Left cardiac atrium (tissue), 4 donors: ENCODE measurements at regions not wholly inside any gene's neighbourhood (a gene's known extent, or its start where the extent isn't known, plus 50 kb on each side); places are given as distances from the start of the nearest gene placed in this dataset.
A peak's percentile ranks its signal among the peaks of the same experiment; 100 is the strongest.

Experiments
- ATAC-seq, 2 donors: fragments of 200-7000 bp; cut with Tn5 transposase; one replicate each; pipeline ENCODE4 v1.9.1; 2020; ENCODE audit warnings: mild to moderate bottlenecking in 2 of 2, moderate library complexity in 2 of 2
- DNase-seq: peaks from one replicate; pipeline ENCODE4 v3.0.0-alpha.2; 2020
- intact Hi-C, 2 donors: fragments of 100-400 bp; cut with DNase I; formaldehyde crosslinking; loops; one replicate each; pipeline versions ENCODE4 v1.14.1 to v1.15.1; 2022 to 2023
- donor health status: DM: no; HTN: yes; CAD: no.
- donor health status: DM: no; HTN: yes; CAD: no; lungs with severe emphysema.
- donor health status: DM: yes; HTN: yes; CAD: no.
- donor health status: Dilated cardiomyopathy.

DNA sequence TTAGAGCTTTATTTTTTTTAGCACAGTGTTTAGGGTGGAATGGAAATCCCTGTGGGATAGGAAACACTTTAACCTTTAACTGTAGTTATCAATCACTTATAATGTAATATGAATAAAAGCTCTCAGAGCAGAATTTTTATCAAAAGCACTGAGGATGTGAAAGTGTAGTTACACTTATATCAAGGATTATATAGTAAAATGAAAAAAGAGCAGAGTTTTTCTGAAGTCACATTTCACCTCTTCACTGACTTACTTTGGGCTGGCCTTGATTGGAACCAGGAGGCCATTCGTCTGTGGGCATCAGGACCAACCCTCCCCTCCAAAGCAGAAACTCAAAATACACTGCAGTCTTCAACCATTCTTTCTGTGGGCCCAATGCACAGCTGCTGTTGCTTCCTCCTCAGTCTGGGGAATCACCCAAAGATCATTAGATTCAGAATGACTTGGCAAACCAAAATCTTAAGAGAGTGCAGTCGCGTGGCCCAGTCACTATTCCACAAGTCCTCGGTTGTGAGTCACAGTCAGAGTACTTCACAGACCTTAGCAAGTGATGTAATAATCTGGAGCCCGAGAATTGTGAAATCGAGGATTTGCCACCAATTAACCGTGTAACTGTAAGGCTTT lies 132.6 kb upstream of the COL8A1 start:
- peak; percentile 79 to 82 for ATAC-seq
- intact Hi-C loops = no loop called here
- DNase-seq = peak; percentile 51

DNA sequence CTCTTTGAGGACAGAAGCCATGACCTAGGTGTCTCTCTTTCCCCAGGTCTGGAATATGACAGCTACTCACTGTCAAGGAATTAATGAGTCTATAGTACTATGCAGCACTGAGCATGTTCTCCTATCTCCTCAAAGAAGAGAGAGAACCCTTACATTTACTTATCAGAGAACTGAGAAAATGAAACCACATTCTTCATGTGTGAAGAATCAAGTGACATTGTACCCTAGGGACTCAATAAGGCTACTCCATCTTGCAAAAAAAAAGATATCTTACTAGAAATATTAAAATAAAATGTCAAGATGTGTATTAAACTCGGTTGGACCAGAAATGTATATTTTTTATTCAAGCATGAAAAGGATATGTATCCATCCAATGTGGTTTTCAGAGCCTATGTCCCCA lies 133.2 kb upstream of the COL8A1 start:
- no peak for DNase-seq
- intact Hi-C loops = no loop called here
- no peak for ATAC-seq

DNA sequence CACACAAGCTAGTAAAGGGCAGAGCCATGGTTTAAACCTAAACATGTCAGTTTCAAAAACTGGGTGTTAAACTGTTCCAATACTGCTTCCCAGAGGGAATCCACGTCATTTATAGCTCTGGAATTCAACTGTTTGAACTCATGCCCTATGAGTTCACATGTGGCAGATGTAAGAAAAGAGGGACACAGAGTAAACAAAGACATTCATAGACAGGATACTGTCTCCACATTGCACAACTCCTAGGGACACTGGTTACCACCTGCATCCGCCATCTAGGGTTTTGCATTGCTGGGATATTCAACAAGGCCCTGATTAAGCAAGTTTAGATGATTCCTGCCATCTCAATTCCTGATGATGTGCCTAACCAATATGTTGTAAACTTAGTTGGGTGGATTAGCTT lies 134.1 kb upstream of the COL8A1 start:
- intact Hi-C loops = loop anchor here in 1 of 2 donors (5.0 kb wide), 1 partner anchor 183 kb away; no protein-coding TSS in a partner anchor
- ATAC-seq (no peak), DNase-seq (no peak)

DNA sequence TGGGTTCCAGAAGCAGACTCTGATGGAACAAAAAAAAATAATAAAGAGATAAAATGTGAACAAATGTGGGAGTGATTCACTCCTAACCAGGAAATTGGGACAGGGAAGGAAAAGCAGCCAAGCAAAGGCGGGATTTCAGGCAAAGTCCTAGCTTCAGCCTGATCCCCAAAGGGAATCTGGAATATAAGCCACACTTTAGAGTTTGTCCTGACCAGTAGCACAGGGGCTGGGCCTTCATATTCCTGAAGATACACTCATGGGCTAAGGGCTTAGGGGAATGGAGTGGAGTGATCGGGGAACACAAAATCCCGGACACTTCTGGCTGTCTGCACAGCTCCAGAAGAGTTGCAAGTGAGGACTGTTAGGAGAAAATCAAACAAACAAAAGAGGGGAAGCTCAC lies 135.0 kb upstream of the COL8A1 start:
- ATAC-seq (peak in 1 of 2 donors; percentile 36), DNase-seq (peak; percentile 32)
- intact Hi-C loops = loop anchor here in 1 of 2 donors (5.0 kb wide), 1 partner anchor 184 kb away; no protein-coding TSS in a partner anchor

DNA sequence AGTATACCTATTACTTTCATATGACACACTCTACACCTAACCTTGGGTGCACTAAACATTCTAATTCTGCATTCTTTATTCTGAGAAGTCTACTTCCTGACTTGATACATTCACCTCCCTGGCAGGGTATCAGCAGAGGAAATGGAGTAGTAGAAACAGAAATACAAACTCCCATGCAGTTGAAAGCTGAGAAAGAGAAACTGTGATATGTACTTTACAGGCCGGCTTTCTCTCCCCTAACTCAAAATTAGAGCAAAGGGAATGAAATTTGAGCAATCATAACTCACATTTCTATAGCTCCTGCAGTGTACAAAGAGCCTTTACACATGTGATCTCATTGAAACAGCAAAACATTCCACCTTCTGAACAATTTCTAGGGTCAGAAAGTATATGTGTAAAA lies 135.5 kb upstream of the COL8A1 start:
- intact Hi-C loops = loop anchor here in 1 of 2 donors (5.0 kb wide), 1 partner anchor 184 kb away; no protein-coding TSS in a partner anchor
- ATAC-seq = no peak
- DNase-seq = no peak

DNA sequence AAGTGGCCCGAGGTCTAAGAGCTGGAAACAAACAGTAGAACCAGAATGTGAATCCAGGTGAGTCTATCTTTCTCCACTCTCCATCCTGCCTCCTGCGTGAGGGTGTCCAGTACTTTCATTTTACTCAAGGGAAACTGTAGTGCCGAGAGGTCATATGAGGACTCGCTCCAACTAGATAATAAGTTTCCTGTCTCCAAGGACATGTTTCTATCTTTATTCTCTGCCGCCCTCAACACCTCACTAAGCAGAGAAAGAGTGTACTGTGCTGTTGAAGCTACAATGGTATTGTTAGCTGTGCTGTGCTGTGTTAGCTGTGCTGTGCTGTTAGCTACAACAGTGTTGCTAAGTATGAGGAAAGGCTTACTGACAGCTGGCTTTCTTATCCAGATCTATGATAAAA lies 137.9 kb upstream of the COL8A1 start:
- DNase-seq (no peak), ATAC-seq (peak; percentile 32 to 51)
- intact Hi-C loops = loop anchor here in 1 of 2 donors (5.0 kb wide), 1 partner anchor 187 kb away; no protein-coding TSS in a partner anchor

DNA sequence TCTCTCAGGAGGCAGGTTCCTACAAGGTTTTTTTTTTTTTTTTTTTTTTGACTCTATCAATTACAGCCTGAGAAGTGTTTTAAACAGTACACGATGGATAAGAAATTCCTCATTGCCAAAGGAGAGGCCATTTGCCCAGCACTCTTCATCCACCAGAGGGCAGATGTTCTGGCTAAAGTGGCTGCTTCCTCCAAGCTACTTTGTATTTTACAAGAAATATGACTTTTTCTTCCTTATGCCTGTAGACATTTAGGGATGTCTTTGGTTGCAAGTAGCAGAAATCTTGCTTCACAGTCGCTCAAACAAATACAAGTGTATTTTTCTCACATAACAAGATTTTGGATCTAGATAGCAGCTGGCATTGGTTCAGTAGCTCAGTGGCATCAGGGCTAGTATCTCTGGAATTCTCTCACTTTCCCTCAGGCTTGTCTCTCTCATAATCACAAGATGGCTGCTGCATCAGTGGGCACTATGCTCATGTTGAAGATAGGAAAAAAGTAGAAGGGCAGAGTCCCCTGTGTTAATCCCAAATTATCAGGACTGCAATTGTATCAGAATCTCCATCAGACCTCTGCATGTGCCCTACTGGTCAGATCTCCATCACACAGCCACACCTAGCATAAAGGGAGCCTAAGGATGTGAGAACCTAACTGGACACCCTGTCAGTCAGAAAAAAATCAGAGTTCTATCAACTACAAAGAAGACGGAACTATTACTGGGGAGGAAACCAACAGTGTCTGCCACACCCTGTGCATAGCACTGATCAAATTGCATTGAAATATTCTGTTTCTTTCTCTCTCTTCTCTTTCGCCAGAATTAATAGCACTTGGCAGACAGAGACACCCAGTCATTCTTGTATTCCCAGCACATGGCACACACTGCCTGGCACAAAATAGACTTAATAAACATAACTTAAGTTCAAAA lies 138.9 kb upstream of the COL8A1 start:
- DNase-seq (peak; percentile 40), ATAC-seq (peak; percentile 62 to 75)
- intact Hi-C loops = loop anchor here (5.0 to 10.0 kb wide), 3 partner anchors 188 to 255 kb away; no protein-coding TSS in a partner anchor

DNA sequence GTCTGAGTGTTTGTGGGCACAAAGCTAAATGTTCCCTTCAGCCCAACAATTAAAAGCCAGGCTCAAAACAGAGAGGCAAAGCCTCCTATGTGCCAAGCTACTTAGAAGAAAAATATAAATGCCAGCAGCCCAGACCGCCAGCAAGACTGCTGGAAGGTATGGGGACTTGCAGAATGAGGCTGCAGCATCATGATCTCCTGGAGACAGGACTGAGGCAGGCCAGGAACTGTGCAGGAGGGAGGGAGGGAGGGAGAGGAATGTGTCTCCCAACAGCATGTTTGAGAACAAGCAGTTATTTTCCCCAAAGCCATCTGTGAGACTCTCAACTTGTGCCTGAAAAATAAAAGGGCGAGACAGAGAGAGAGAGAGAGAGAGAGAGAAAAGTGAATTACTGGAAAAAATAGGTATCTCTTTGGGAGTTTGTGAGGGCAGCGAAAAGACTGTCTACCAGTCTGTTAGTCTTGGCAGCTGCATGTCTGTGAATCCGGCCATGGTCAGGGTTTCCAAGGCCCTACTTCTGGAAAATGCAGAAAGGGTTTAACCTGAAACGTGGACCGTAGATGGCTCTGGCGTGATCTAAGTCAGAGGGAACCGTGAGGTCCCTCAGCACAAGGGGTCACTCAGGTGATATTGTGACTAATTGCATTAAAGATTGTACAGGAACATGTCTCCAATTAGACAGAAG lies 139.7 kb upstream of the COL8A1 start:
- ATAC-seq (peak; percentile 27 to 54), DNase-seq (peak; percentile 17)
- intact Hi-C loops = loop anchor here (5.0 to 10.0 kb wide), 2 partner anchors 254 to 256 kb away; no protein-coding TSS in a partner anchor

DNA sequence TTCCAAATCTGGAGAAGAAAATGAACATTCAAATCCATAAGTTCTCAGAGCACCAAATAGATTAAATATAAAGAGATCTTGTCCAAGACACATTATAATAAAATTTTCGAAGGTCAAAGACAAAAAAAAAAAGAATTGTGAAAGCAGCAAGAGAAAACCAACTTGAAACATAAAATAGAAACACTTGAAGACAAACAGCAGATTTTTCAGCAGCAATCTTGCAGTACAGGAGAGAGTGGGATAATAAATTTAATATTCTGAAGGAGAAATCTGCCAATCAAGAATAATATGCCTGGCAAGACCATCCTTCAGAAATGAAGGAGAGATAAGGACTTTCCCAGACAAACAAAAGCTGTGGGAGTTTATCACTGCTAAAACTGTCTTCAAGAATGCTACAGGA lies 150.5 kb upstream of the COL8A1 start:
- DNase-seq (no peak), ATAC-seq (no peak)
- intact Hi-C loops = no loop called here

DNA sequence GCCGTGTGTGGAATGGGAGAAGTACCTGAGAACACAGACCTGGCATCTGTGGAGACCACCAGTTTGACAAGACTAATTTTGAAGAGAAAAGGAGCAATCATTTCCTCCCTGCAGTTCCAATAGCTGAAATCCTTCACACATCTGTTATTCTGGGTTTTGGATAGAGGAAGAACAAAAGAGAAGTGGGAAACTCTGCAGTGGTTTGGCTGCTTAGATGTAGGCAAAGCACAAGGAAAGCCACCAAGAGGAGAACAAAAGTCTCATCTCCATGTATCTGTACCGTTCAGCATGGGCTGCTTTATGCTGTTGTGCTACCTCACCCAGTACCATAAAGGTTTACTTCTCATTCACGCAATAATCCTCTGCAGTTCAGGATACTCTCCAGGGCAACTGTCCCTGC lies 153.1 kb upstream of the COL8A1 start:
- no peak for ATAC-seq
- no peak for DNase-seq
- intact Hi-C loops = no loop called here

DNA sequence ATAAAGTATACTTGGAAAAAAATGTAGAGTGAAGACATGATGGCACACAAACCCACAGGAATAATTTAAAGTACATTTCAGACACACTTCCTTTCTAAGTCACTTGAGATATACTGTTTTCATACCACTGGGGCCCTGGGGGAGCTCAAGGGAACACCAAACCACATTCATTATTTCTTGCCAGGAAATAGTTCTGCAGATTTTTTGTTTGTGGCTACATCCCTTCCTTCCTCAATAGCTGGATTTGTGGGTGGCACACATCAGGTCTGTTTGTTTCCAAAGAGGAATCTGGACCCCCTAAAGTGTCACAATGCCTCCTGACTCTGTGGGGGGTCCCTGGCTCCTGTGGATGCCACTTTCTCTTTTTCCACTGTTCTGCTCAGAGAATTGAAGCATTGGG lies 153.5 kb upstream of the COL8A1 start:
- ATAC-seq = no peak
- intact Hi-C loops = no loop called here
- no peak for DNase-seq

DNA sequence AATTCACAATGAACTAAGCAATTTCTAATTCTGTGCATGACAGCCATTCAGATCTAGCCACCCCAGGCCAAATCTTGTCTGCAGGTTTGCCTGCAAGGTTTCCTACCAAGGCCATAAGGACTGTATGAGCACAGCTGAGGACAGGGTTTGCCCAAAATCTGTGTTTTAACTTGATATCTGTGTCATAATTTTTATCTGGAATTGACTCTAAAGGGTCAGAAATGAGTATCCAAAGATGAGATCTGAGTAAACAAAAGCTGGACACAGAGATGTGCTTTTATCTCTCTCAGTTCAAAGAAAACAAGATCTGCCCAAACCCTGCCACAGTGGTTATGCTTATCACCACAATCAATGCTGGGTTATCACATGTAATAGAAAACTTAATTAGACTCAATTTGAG lies 154.6 kb upstream of the COL8A1 start:
- ATAC-seq = no peak
- no peak for DNase-seq
- intact Hi-C loops = no loop called here

DNA sequence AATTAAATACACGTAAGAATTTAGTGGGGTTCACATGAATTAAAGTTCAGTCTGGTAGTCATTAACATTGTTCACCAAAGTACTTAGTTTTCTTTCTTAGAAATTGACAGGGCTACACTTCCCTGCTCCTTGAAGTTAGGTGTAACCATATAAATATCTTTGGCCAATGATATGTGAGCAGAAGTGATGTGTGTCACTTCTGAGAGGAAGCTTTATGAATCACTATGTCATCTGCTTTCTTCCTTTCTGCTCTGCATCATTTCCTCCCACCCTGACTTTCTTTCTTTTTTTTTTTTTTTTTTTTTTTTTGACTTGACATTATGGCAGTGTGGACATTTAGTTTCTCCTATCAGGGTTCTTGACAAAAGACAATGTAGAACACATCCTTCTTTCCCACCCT lies 156.2 kb upstream of the COL8A1 start:
- ATAC-seq (no peak), DNase-seq (no peak)
- intact Hi-C loops = no loop called here

DNA sequence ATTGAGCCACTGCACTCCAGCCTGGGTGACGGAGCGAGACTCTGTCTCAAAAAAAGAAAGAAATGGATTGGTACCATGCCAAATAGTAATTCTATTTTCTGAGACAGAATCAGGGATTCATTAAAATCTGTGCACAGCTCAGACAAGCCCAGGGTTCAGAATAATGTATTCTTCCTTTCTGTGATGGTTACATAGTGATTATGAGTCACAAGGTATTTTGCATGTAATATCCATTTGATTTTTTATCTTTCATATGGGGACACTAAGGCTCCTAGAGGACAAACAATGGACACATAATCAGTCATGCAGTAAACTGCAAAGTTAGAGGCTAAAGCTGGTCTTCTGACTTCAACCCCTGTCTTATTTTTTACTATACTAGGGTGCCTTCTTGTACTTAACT lies 156.8 kb upstream of the COL8A1 start:
- intact Hi-C loops = no loop called here
- no peak for DNase-seq

DNA sequence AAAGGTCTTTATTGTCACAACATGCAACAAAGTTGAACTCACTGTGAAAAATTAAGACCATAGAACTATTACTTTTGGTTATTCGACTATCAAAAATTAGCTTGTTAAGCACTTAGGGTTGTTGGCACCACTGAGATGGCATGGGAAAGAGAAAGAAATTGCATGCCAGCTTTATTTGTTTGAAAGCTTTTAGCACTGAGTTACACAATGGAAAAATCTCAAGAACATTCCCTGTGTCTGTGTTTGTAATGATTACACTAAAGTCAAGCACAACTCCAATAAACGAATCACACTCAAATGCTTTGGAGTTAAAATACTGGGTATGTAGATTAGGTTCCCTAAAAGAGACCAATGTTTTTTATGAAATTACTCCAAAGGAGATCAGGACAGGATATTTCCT lies 158.6 kb upstream of the COL8A1 start:
- intact Hi-C loops = no loop called here
- DNase-seq = no peak
- ATAC-seq = no peak

More for the DNA sequence above, 156.8 kb upstream of the COL8A1 start:
- no peak for ATAC-seq

DNA sequence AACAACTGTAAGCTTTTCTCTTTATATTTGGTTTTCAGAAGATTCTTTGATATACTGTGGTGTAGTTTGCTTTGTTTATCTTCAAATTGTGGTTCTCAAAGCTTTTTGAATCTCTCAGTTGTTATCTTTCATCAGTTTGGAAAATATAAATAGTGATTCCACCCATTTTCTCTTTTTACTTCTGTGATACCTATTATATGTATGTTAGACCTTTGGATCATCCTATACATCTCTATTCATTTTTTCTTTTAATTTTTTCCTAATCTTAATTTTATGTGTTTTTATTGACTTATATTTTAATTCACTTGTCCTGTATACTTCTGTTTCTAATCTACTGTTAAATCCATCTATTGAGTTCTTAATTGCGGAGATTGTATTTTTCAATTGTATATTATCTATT lies 160.7 kb upstream of the COL8A1 start:
- intact Hi-C loops = no loop called here
- DNase-seq (no peak), ATAC-seq (no peak)

DNA sequence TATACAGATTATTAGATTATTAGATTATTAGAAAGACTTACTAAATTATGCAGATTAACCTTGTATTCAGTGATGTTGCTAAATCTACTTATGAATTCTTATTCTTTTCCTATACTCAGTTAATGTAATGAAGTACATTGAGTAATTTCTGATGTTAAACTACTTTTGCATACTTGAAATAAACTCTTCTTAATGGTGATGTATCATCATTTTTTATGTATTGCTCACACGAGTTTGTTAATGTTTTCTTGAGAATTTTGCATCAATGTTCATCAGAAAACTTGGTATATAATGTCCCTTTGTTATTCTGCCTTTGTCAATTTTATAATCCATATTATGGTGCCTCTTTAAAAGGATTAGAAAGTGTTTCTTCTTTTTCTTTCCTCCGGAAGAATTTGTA lies 163.2 kb upstream of the COL8A1 start:
- DNase-seq = no peak
- no peak for ATAC-seq
- intact Hi-C loops = no loop called here

DNA sequence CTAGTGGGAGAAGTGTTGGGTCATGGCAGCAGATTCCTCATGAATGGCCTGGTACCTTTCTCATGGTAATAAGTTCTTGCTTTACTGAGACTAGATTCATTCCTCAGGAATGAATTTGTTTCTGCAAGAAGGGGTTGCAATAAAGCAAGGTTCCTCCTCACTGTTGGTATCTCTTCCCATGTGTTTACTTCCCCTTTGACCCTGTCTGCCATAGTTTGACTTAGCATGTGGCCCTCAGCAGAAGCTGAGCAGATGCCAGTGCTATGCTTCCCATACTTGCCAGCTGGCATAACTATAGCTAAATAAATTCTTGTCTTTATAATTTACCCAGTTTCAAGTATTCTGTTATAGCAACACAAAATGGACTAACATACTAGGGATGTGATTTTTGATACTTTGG lies 163.6 kb upstream of the COL8A1 start:
- intact Hi-C loops = no loop called here
- ATAC-seq = no peak

DNA sequence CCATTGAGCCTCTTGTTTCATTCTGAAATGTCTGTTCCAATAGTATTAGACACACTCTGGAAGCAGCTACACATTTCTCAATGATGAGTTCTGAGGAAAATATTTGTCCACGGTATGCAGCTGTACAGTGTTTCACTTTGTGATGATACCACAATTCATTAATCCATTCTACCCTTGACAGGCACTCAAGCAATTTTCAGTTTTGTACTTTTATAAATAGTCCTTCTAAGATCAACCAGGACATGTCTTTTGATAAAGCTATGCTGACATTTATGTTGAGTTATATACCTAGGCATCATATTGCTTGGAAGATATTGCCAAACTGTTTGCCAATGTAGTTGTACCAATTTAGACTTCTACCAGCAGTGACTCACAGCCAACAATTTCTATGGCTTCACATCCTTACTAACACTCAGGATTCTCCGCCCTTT lies 165.1 kb upstream of the COL8A1 start:
- ATAC-seq (no peak), DNase-seq (no peak)
- intact Hi-C loops = no loop called here

More for the DNA sequence above, 163.6 kb upstream of the COL8A1 start:
- DNase-seq = no peak

DNA sequence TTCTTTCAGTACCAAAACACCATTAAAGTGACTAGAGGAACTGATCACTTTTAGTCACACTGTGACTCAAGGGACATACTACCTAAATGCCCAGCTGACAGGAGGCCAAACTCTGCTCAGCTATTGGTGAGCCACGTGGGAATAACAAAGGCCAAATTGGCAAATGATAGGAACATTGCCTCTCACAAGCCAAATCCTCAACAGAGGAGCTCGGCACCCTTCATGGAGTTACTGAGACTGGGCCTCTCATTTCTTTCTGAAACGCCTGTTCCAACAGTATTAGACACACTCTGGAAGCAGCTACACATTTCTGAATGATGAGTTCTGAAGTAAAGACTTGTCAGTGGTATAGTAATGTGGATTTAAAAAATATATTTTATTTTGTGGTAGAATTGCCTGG lies 166.0 kb upstream of the COL8A1 start:
- DNase-seq (no peak), ATAC-seq (peak; percentile 63 to 64)
- intact Hi-C loops = no loop called here
